HEK293 (cell line): ENCODE measurements at regions not wholly inside any gene's neighbourhood (a gene's known extent, or its start where the extent isn't known, plus 50 kb on each side); places are given as distances from the start of the nearest gene placed in this dataset.

Experiments used
- CTCF ChIA-PET: fragments of 350-600 bp; formaldehyde crosslinking; extraction: SDS; loops from one replicate; lab custom pipeline; 2021; ENCODE audit warnings: antibody characterized with exemption; lab: Yijun Ruan, JAX
- POLR2A ChIA-PET: fragments of 300-600 bp; formaldehyde crosslinking; extraction: SDS; loops from one replicate; lab custom pipeline; 2020; ENCODE audit warnings: antibody characterized with exemption, inconsistent platforms; lab: Yijun Ruan, JAX
- H3K27ac ChIP-seq: fragments of 200-500 bp; sonication (Bioruptor generic); 2 replicates; pipeline ENCODE4 v1.5.1; 2014; ENCODE audit warnings: low read depth, low read length, control low read depth, inconsistent platforms; ENCODE audit errors: extremely low read depth
- H3K36me3 ChIP-seq, 2 experiments: fragments of 200-500 bp in 1 of 2; sonication (Bioruptor generic) in 1 of 2; 1 replicate in 1 of 2; 2 replicates in 1 of 2; pipeline ENCODE4 v1.5.1; 2014 to 2017; ENCODE audit warnings: inconsistent platforms in 2 of 2, low read length in 2 of 2; ENCODE audit not compliant: control insufficient read depth in 2 of 2, insufficient read depth in 1 of 2
- H3K4me1 ChIP-seq: fragments of 200-500 bp; sonication (Bioruptor generic); 2 replicates; pipeline ENCODE4 v1.5.1; 2014; ENCODE audit warnings: mild to moderate bottlenecking, low read length, inconsistent platforms; ENCODE audit not compliant: control insufficient read depth, insufficient read depth
- H3K4me3 ChIP-seq: 2 replicates; pipeline ENCODE4 v1.5.1; 2011; ENCODE audit warnings: low read depth, mild to moderate bottlenecking, control low read depth, low read length, moderate library complexity
- H3K9me3 ChIP-seq: fragments of 200-500 bp; sonication (Bioruptor generic); 2 replicates; pipeline ENCODE4 v1.5.1; 2014; ENCODE audit warnings: low read depth, low read length, inconsistent platforms; ENCODE audit not compliant: control insufficient read depth, insufficient read depth
- OVOL3 ChIP-seq: fragments of 450-650 bp; formaldehyde crosslinking; IDR thresholded peaks from 2 replicates; pipeline ENCODE4 v1.5.1; 2016; ENCODE audit warnings: missing biosample characterization, missing genetic modification characterization
- PRDM1 ChIP-seq: fragments of 450-650 bp; formaldehyde crosslinking; IDR thresholded peaks from 2 replicates; pipeline ENCODE4; 2016; ENCODE audit warnings: missing biosample characterization, missing genetic modification characterization
- PRDM10 ChIP-seq: fragments of 450-650 bp; formaldehyde crosslinking; IDR thresholded peaks from 2 replicates; pipeline ENCODE4 v1.5.1; 2016; ENCODE audit warnings: missing biosample characterization, missing genetic modification characterization
- RBAK ChIP-seq: fragments of 450-650 bp; formaldehyde crosslinking; IDR thresholded peaks from 2 replicates; pipeline ENCODE4 v1.5.1; 2016; ENCODE audit warnings: missing biosample characterization, missing genetic modification characterization
- TCF7L2 ChIP-seq: IDR thresholded peaks from 2 replicates; pipeline ENCODE4 v1.6.1; 2011; ENCODE audit warnings: low read depth, mild to moderate bottlenecking, inconsistent platforms, low read length, moderate library complexity, borderline replicate concordance
- ZBTB20 ChIP-seq: fragments of 450-650 bp; formaldehyde crosslinking; IDR thresholded peaks from 2 replicates; pipeline ENCODE4 v1.5.1; 2016; ENCODE audit warnings: missing biosample characterization, missing genetic modification characterization
- ZFP37 ChIP-seq: fragments of 450-650 bp; formaldehyde crosslinking; IDR thresholded peaks from 2 replicates; pipeline ENCODE4 v1.5.1; 2016; ENCODE audit warnings: missing biosample characterization, missing genetic modification characterization
- ZFP69B ChIP-seq: fragments of 450-650 bp; formaldehyde crosslinking; IDR thresholded peaks from 2 replicates; pipeline ENCODE4 v1.5.1; 2016; ENCODE audit warnings: missing biosample characterization, missing genetic modification characterization
- ZNF174 ChIP-seq: fragments of 450-650 bp; formaldehyde crosslinking; IDR thresholded peaks from 2 replicates; pipeline ENCODE4 v1.5.0; 2017; ENCODE audit warnings: missing biosample characterization, mild to moderate bottlenecking, missing genetic modification characterization
- ZNF211 ChIP-seq: fragments of 450-650 bp; formaldehyde crosslinking; IDR thresholded peaks from 2 replicates; pipeline ENCODE4 v1.5.1; 2016; ENCODE audit warnings: low read depth, missing biosample characterization, missing genetic modification characterization
- ZNF366 ChIP-seq: fragments of 450-650 bp; formaldehyde crosslinking; conservative IDR thresholded peaks from 2 replicates; pipeline ENCODE4 v1.5.1; 2016; ENCODE audit warnings: missing biosample characterization, missing genetic modification characterization
- ZNF433 ChIP-seq: fragments of 450-650 bp; formaldehyde crosslinking; IDR thresholded peaks from 2 replicates; pipeline ENCODE4 v1.5.1; 2016; ENCODE audit warnings: missing biosample characterization, missing genetic modification characterization, low read depth
- ZNF600 ChIP-seq: fragments of 450-650 bp; formaldehyde crosslinking; IDR thresholded peaks from 2 replicates; pipeline ENCODE4 v1.5.1; 2016; ENCODE audit warnings: missing biosample characterization, missing genetic modification characterization
- ZNF664 ChIP-seq: fragments of 450-650 bp; formaldehyde crosslinking; IDR thresholded peaks from 2 replicates; pipeline ENCODE4 v1.5.1; 2016; ENCODE audit warnings: missing biosample characterization, missing genetic modification characterization
- ZNF704 ChIP-seq: fragments of 450-650 bp; formaldehyde crosslinking; IDR thresholded peaks from 2 replicates; pipeline ENCODE4 v1.5.1; 2016; ENCODE audit warnings: missing biosample characterization, missing genetic modification characterization
- ZNF830 ChIP-seq: fragments of 450-650 bp; IDR thresholded peaks from 2 replicates; pipeline ENCODE4 v1.5.0; 2018; ENCODE audit warnings: missing biosample characterization, missing genetic modification characterization, low read depth, mild to moderate bottlenecking, moderate library complexity
- ZSCAN30 ChIP-seq: fragments of 450-650 bp; IDR thresholded peaks from 2 replicates; pipeline ENCODE4 v1.5.1; 2018; ENCODE audit warnings: missing biosample characterization, mild to moderate bottlenecking, missing genetic modification characterization, moderate library complexity
- TF ChIP-seq, protein P1 (sequence below): fragments of 450-650 bp; formaldehyde crosslinking; IDR thresholded peaks from 2 replicates; pipeline ENCODE4 v1.5.1; 2017; ENCODE audit warnings: missing biosample characterization, missing genetic modification characterization

GRCh38 chr9:86545090-86545489 lies 190.9 kb upstream of the TUT7 start (continued):
- TF ChIP-seq, protein P1, sequence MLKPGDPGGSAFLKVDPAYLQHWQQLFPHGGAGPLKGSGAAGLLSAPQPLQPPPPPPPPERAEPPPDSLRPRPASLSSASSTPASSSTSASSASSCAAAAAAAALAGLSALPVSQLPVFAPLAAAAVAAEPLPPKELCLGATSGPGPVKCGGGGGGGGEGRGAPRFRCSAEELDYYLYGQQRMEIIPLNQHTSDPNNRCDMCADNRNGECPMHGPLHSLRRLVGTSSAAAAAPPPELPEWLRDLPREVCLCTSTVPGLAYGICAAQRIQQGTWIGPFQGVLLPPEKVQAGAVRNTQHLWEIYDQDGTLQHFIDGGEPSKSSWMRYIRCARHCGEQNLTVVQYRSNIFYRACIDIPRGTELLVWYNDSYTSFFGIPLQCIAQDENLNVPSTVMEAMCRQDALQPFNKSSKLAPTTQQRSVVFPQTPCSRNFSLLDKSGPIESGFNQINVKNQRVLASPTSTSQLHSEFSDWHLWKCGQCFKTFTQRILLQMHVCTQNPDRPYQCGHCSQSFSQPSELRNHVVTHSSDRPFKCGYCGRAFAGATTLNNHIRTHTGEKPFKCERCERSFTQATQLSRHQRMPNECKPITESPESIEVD (tag by site-specific recombination) = peak; percentile 92
- TF ChIP-seq, all 188 proteins: peak for 8

DNA sequence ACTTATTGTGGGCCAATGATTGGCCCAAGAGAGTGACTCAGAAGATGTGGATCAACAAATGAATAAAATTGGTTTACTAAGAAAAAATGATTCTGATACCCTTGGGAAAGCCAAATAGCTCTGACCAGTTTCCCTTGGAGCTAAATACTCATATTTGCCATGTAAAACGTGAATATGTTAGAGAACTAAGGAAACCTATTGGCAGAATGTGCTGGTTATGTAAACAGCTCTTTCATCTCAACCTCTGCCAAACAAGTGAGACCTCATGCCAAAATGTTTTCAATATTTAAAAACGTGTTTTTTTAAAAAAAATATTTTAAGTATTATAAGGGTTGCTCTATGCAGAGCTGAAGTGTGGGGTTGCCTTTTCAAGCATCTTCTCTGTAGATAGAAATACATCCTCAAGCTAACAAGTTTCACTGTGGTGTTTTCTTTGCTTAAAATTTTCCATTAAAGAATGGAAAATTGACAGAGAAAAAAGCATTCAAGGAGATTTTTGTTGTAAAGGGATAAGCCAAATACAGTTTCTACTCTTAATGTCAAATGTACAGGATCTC lies 186.9 kb upstream of the TUT7 start:
- TF ChIP-seq PRDM1 (no peak), ZBTB20 (no peak), ZFP37 (tag by site-specific recombination) (no peak), ZNF704 (no peak), ZNF211 (no peak), ZNF600 (tag by site-specific recombination) (no peak), ZSCAN30 (tag by site-specific recombination) (no peak), ZNF830 (tag by site-specific recombination) (no peak)
- H3K4me3 ChIP-seq = no peak overlapping the region
- POLR2A ChIA-PET = no interaction called here
- H3K36me3 ChIP-seq = no peaks in the 10 kb centered on the region
- H3K9me3 ChIP-seq = no peaks in the 10 kb centered on the region
- H3K4me1 ChIP-seq = 0 out of 2 replicates have a peak, but pooled peaks cover under 1% of the 10 kb centered on the region
- H3K27ac ChIP-seq = no peak overlapping the region
- CTCF ChIA-PET = interaction anchor here (0.7 kb wide), 3 partner anchors 18 to 865 kb away, joined by 3 to 4 read pairs (median 3); no protein-coding TSS in a partner anchor

GRCh38 chr9:86535406-86535915 lies 181.3 kb upstream of the TUT7 start:
- H3K27ac ChIP-seq = no peak overlapping the region
- H3K9me3 ChIP-seq = no peaks in the 10 kb centered on the region

More at GRCh38 chr9:86535406-86535915, 181.3 kb upstream of the TUT7 start:
- POLR2A ChIA-PET = no interaction called here
- CTCF ChIA-PET = no interaction called here
- no peak for TF ChIP-seq TCF7L2
- no peak for TF ChIP-seq OVOL3 (tag by site-specific recombination)
- no peak for TF ChIP-seq ZNF433
- no peak for TF ChIP-seq ZNF664 (tag by site-specific recombination)
- TF ChIP-seq RBAK = no peak
- peak; percentile 66; the same call in 1 of the 2 replicates for TF ChIP-seq PRDM10 (tag by site-specific recombination)
- peak; percentile 95 for TF ChIP-seq ZNF366 (tag by site-specific recombination)
- no peak for TF ChIP-seq ZFP69B
- no peak for TF ChIP-seq ZNF174 (tag by site-specific recombination)
- no peaks in the 10 kb centered on the region for H3K4me1 ChIP-seq
- H3K36me3 ChIP-seq = no peaks in the 10 kb centered on the region
- no peak overlapping the region for H3K4me3 ChIP-seq
